SU-DHL-6 (cell line): ENCODE measurements at regions not wholly inside any gene's neighbourhood (a gene's known extent, or its start where the extent isn't known, plus 50 kb on each side); places are given as distances from the start of the nearest gene placed in this dataset.

ENCODE experiments used
- EZH2phosphoT487 ChIP-seq: fragments of 200-600 bp; sonication (generic), shearing (Covaris generic); conservative IDR thresholded peaks from 2 replicates; pipeline ENCODE4 v1.6.1; 2018; ENCODE audit warnings: mild to moderate bottlenecking, antibody characterized with exemption, low read length, moderate library complexity, mixed read lengths
- TF ChIP-seq, protein P1 (sequence below): fragments of 200-600 bp; sonication (generic); IDR thresholded peaks from one replicate; pipeline ENCODE4 v1.5.1; 2017; ENCODE audit warnings: antibody characterized with exemption, mild to moderate bottlenecking, low read length, moderate library complexity; ENCODE audit not compliant: insufficient read depth, poor library complexity, severe bottlenecking

GRCh38 chr17:53264730-53265129 lies 558.0 kb upstream of the KIF2B start:
- TF ChIP-seq, protein P1, sequence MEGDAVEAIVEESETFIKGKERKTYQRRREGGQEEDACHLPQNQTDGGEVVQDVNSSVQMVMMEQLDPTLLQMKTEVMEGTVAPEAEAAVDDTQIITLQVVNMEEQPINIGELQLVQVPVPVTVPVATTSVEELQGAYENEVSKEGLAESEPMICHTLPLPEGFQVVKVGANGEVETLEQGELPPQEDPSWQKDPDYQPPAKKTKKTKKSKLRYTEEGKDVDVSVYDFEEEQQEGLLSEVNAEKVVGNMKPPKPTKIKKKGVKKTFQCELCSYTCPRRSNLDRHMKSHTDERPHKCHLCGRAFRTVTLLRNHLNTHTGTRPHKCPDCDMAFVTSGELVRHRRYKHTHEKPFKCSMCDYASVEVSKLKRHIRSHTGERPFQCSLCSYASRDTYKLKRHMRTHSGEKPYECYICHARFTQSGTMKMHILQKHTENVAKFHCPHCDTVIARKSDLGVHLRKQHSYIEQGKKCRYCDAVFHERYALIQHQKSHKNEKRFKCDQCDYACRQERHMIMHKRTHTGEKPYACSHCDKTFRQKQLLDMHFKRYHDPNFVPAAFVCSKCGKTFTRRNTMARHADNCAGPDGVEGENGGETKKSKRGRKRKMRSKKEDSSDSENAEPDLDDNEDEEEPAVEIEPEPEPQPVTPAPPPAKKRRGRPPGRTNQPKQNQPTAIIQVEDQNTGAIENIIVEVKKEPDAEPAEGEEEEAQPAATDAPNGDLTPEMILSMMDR: no peak
- no peak for TF ChIP-seq EZH2phosphoT487
